ENCODE measurements at regions not wholly inside any gene's neighbourhood (a gene's known extent, or its start where the extent isn't known, plus 50 kb on each side); places are given as distances from the start of the nearest gene placed in this dataset.

GRCh38 chr6:71405416-71405815 is 116.8 kb downstream of the OGFRL1 start:
- TF ChIP-seq REST (IDR thresholded peaks at IDR 0.05; ENCODE audit: insufficient read depth in 1 of 2, low read depth in 2 of 2, low read length in 2 of 2) = no peak
- no peak for TF ChIP-seq TAF1 (IDR thresholded peaks at IDR 0.05; ENCODE audit: borderline replicate concordance, insufficient read depth, low read length)

DNA sequence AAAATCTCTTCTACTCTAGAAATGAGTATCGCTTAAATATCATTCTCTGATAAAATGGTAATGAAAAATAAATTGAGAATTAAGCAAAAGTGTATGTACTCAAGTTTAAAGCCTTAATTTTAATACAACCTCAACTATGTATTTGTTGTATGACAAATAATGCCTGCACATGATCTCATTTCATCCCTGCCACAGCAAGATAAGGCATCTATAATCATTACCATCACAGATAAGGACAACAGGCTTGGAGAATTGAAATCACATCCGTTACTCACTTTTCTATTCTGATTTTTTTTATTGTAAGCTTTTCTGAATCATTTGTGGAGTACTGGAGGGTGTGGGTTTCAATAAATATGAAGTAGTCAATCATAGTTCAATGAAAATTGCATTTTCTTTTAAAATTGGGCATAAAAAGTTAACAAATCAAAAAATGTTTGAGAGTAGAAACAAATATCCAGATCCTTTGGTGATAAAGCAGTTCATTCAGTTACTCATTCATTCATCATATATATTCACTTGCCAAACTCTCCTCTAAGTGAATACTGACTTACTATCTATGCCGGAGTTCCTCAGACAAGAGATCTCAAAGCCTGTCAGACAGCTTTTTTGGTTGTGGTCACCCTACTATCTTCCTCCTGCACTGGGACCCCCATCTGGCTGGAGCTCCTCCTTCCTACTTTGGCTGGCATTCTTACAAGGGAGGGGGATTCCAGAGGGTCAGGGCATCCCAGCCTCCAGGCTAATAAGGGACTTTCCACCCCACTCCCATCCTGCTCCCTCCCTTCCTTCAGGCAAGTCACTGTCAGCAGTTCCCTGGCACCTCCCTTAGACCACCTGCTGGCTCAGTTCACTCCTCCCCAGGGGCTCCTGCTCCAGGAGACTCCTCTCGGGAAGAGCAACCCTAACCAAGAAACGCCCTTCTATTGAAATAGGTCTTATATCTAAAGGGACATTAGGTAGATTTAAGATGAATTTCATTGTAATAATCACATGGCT is 118.6 kb downstream of the OGFRL1 start:
- TF ChIP-seq FOXP2 (optimal IDR thresholded peaks at IDR 0.05; ENCODE audit: borderline replicate concordance, extremely low read depth, extremely low read length, insufficient read depth) = no peak
- no peak for TF ChIP-seq TAF1 (IDR thresholded peaks at IDR 0.05; ENCODE audit: borderline replicate concordance, insufficient read depth, low read length)
- no peak for TF ChIP-seq SIN3A (IDR thresholded peaks at IDR 0.05; ENCODE audit: borderline replicate concordance, insufficient read depth, low read length)
- no peak for TF ChIP-seq REST (IDR thresholded peaks at IDR 0.05; ENCODE audit: insufficient read depth in 1 of 2, low read depth in 2 of 2, low read length in 2 of 2)
- no peak for TF ChIP-seq POLR2AphosphoS5 (IDR thresholded peaks at IDR 0.05; ENCODE audit: low read depth, low read length)

GRCh38 chr6:71408787-71409723 is 120.4 kb downstream of the OGFRL1 start:
- TF ChIP-seq REST (IDR thresholded peaks at IDR 0.05; ENCODE audit: insufficient read depth in 1 of 2, low read depth in 2 of 2, low read length in 2 of 2) (no peak), POLR2AphosphoS5 (IDR thresholded peaks at IDR 0.05; ENCODE audit: low read depth, low read length) (no peak), TAF1 (IDR thresholded peaks at IDR 0.05; ENCODE audit: borderline replicate concordance, insufficient read depth, low read length) (no peak), FOXP2 (optimal IDR thresholded peaks at IDR 0.05; ENCODE audit: borderline replicate concordance, extremely low read depth, extremely low read length, insufficient read depth) (no peak), SIN3A (IDR thresholded peaks at IDR 0.05; ENCODE audit: borderline replicate concordance, insufficient read depth, low read length) (no peak)

GRCh38 chr6:71410164-71410566 is 121.6 kb downstream of the OGFRL1 start:
- TF ChIP-seq FOXP2 (optimal IDR thresholded peaks at IDR 0.05; ENCODE audit: borderline replicate concordance, extremely low read depth, extremely low read length, insufficient read depth) (no peak), POLR2AphosphoS5 (IDR thresholded peaks at IDR 0.05; ENCODE audit: low read depth, low read length) (no peak), REST (IDR thresholded peaks at IDR 0.05; ENCODE audit: insufficient read depth in 1 of 2, low read depth in 2 of 2, low read length in 2 of 2) (no peak), SIN3A (IDR thresholded peaks at IDR 0.05; ENCODE audit: borderline replicate concordance, insufficient read depth, low read length) (no peak), TAF1 (IDR thresholded peaks at IDR 0.05; ENCODE audit: borderline replicate concordance, insufficient read depth, low read length) (no peak)

Measured in PFSK-1 (cell line).